PC-3 (cell line): ENCODE measurements at regions not wholly inside any gene's neighbourhood (a gene's known extent, or its start where the extent isn't known, plus 50 kb on each side); places are given as distances from the start of the nearest gene placed in this dataset.

Experiments
- ATAC-seq: fragments of 200-7000 bp; cut with Tn5 transposase; 2 replicates; pipeline ENCODE4 v1.9.1; 2020; ENCODE audit warnings: mild to moderate bottlenecking, moderate library complexity
- BruUV-seq: library from RNA; stranded (reverse); fragments of 400-500 nt; replicated peaks from 2 replicates; lab custom pipeline; 2021; lab: Mats Ljungman, UMichigan
- CTCF ChIA-PET: fragments of 300-600 bp; sonication (Branson Sonifier 250); formaldehyde crosslinking; loops from one replicate; lab custom pipeline; 2022; ENCODE audit warnings: antibody characterized with exemption; lab: Charles Lee
- POLR2A ChIA-PET: fragments of 300-600 bp; sonication (Branson Sonifier 250); formaldehyde crosslinking; loops from one replicate; lab custom pipeline; 2022; ENCODE audit warnings: antibody characterized with exemption; ENCODE audit not compliant: unreplicated experiment; lab: Charles Lee
- DNase-seq: peaks from one replicate; pipeline ENCODE4 v3.0.0-alpha.2; 2015
- H2AFZ ChIP-seq: fragments of 300-600 bp; sonication (generic); 2 replicates; pipeline ENCODE4 v1.6.0; 2016; ENCODE audit warnings: antibody characterized with exemption, low read length
- H3F3A ChIP-seq: fragments of 300-600 bp; sonication (generic); one replicate; pipeline ENCODE4 v1.6.0; 2017; ENCODE audit warnings: antibody characterized with exemption, low read length, control low read depth, mild to moderate bottlenecking; ENCODE audit not compliant: unreplicated experiment
- H3K27ac ChIP-seq: fragments of 300-600 bp; sonication (generic); 2 replicates; pipeline ENCODE4 v1.5.1; 2016; ENCODE audit warnings: mild to moderate bottlenecking, low read length
- H3K27me3 ChIP-seq: fragments of 300-600 bp; sonication (generic); 2 replicates; pipeline ENCODE4 v1.6.1; 2016; ENCODE audit warnings: low read length, mixed read lengths
- H3K36me3 ChIP-seq: fragments of 300-600 bp; sonication (generic); 2 replicates; pipeline ENCODE4 v1.6.1; 2016; ENCODE audit warnings: low read depth, mixed run types, low read length, mixed read lengths
- H3K4me1 ChIP-seq: fragments of 300-600 bp; sonication (generic); 2 replicates; pipeline ENCODE4 v1.5.1; 2016; ENCODE audit warnings: low read length; ENCODE audit not compliant: insufficient read depth
- H3K4me2 ChIP-seq: fragments of 300-600 bp; sonication (generic); 2 replicates; pipeline ENCODE4 v1.6.0; 2016; ENCODE audit warnings: low read length
- H3K4me3 ChIP-seq: fragments of 300-600 bp; sonication (generic); 2 replicates; pipeline ENCODE4 v1.5.1; 2016; ENCODE audit warnings: mild to moderate bottlenecking, low read length, mixed read lengths
- H3K79me2 ChIP-seq: fragments of 300-600 bp; sonication (generic); 2 replicates; pipeline ENCODE4 v1.6.1; 2017; ENCODE audit warnings: low read length, mixed read lengths
- H3K9ac ChIP-seq: fragments of 300-600 bp; sonication (generic); 2 replicates; pipeline ENCODE4 v1.6.0; 2016; ENCODE audit warnings: mild to moderate bottlenecking, low read length
- H3K9me2 ChIP-seq: fragments of 300-600 bp; sonication (generic); replicated peaks from 2 replicates; pipeline ENCODE4 v1.6.1; 2016; ENCODE audit warnings: mixed run types, low read length, mixed read lengths
- H3K9me3 ChIP-seq: fragments of 300-600 bp; sonication (generic); 2 replicates; pipeline ENCODE4 v1.6.1; 2016; ENCODE audit warnings: low read length, mixed read lengths
- H4K20me1 ChIP-seq: fragments of 300-600 bp; sonication (generic); 2 replicates; pipeline ENCODE4 v1.6.1; 2016; ENCODE audit warnings: low read length, mixed read lengths
- CTCF ChIP-seq: fragments of 300-600 bp; sonication (generic); conservative IDR thresholded peaks from 2 replicates; pipeline ENCODE4 v1.5.1; 2017; ENCODE audit warnings: antibody characterized with exemption, low read depth, mild to moderate bottlenecking, low read length
- EZH2 ChIP-seq: fragments of 300-600 bp; sonication (generic); IDR thresholded peaks from one replicate; pipeline ENCODE4 v1.6.1; 2017; ENCODE audit warnings: antibody characterized with exemption, mild to moderate bottlenecking, low read length; ENCODE audit not compliant: unreplicated experiment
- EZH2phosphoT487 ChIP-seq: fragments of 300-600 bp; sonication (generic); IDR thresholded peaks from 2 replicates; pipeline ENCODE4 v1.6.1; 2018; ENCODE audit warnings: mild to moderate bottlenecking, antibody characterized with exemption, low read length, borderline replicate concordance
- intact Hi-C: fragments of 100-400 bp; cut with micrococcal nuclease; formaldehyde crosslinking; loops from 2 replicates; pipeline ENCODE4 v1.9.0; 2023

GRCh38 chr18:78099979-78100588 is 850.4 kb downstream of the GALR1 start:
- no TSS peak for BruUV-seq
- H3K27ac ChIP-seq: no peak overlapping the region

DNA sequence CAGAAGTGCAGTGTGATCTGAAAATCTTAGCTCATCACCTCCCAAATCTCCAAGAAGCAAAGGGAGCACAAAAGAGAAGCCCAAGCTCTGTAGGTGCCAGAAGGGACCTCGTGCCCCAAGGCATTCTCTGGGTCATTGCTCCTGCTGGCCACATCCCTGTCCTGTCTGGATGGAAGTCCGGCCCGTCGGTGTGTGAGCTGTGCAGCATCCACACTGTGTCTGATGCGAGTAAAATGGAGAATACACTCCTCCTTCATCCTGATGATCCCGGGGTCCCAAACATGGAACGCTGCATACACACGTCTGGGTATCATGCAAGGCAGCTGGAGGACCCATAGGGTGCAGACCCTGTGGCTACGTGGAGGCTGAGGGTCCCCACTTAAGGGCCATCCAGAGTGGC is 851.4 kb downstream of the GALR1 start:
- Histone ChIP-seq H3K9ac (no peak overlapping the region), H3K9me3 (no peaks in the 10 kb centered on the region), H3K27ac (no peak overlapping the region), H3K4me2 (no peak overlapping the region), H3K4me3 (no peak overlapping the region), H3K36me3 (no peaks in the 10 kb centered on the region), H3K27me3 (peaks cover 15% of the 10 kb centered on the region), H4K20me1 (no peaks in the 10 kb centered on the region), H3K79me2 (no peaks in the 10 kb centered on the region), H3K4me1 (no peaks in the 10 kb centered on the region), H3K9me2 (no peaks in the 10 kb centered on the region), H3F3A (no peaks in the 10 kb centered on the region), H2AFZ (no peak overlapping the region)
- no peak for ATAC-seq
- DNase-seq: no peak
- intact Hi-C loops: no loop called here
- ChIA-PET CTCF (no interaction called here), POLR2A (interaction anchor here (0.6 kb wide), 1 partner anchor 14 kb away, joined by 4 read pairs; no protein-coding TSS in a partner anchor)
- no TSS peak for BruUV-seq
- TF ChIP-seq CTCF (no peak), EZH2phosphoT487 (no peak), EZH2 (no peak)

More at GRCh38 chr18:78099979-78100588, 850.4 kb downstream of the GALR1 start:
- Histone ChIP-seq H3K4me2 (no peak overlapping the region), H2AFZ (no peak overlapping the region), H3K9me2 (no peaks in the 10 kb centered on the region), H3K9me3 (no peaks in the 10 kb centered on the region), H3K4me3 (no peak overlapping the region), H3K4me1 (no peaks in the 10 kb centered on the region), H3K9ac (no peak overlapping the region), H4K20me1 (no peaks in the 10 kb centered on the region), H3K79me2 (no peaks in the 10 kb centered on the region), H3K36me3 (no peaks in the 10 kb centered on the region), H3K27me3 (peaks cover 15% of the 10 kb centered on the region), H3F3A (no peaks in the 10 kb centered on the region)
- POLR2A ChIA-PET: no interaction called here
- CTCF ChIA-PET: no interaction called here
- ATAC-seq (no peak), DNase-seq (no peak)
- intact Hi-C loops: no loop called here
- no peak for TF ChIP-seq EZH2phosphoT487
- no peak for TF ChIP-seq CTCF
- no peak for TF ChIP-seq EZH2

GRCh38 chr18:78102135-78102534 is 852.5 kb downstream of the GALR1 start:
- ChIA-PET POLR2A (no interaction called here), CTCF (no interaction called here)
- Histone ChIP-seq H3K9me3 (no peaks in the 10 kb centered on the region), H3K9me2 (no peaks in the 10 kb centered on the region), H2AFZ (no peak overlapping the region), H3K27me3 (peaks cover 21% of the 10 kb centered on the region), H4K20me1 (no peaks in the 10 kb centered on the region), H3K4me1 (no peaks in the 10 kb centered on the region), H3K36me3 (no peaks in the 10 kb centered on the region), H3K79me2 (no peaks in the 10 kb centered on the region), H3K4me2 (no peak overlapping the region), H3F3A (no peaks in the 10 kb centered on the region), H3K9ac (no peak overlapping the region), H3K4me3 (no peak overlapping the region), H3K27ac (no peak overlapping the region)
- no TSS peak for BruUV-seq
- no peak for TF ChIP-seq EZH2phosphoT487
- no peak for TF ChIP-seq CTCF
- TF ChIP-seq EZH2: no peak
- intact Hi-C loops: no loop called here
- ATAC-seq (no peak), DNase-seq (no peak)
